Right hindlimb (tissue), 1 donor: ENCODE measurements at regions not wholly inside any gene's neighbourhood (a gene's known extent, or its start where the extent isn't known, plus 50 kb on each side); places are given as distances from the start of the nearest gene placed in this dataset.
"Not testable (repeated sequence)": the region's sequence is repeated elsewhere in the genome, so short reads cannot be mapped to it uniquely, and the experiment has no call there.

Source experiments
- DNase-seq: peaks from one replicate; pipeline ENCODE4 v3.0.0-alpha.2; 2018

DNA sequence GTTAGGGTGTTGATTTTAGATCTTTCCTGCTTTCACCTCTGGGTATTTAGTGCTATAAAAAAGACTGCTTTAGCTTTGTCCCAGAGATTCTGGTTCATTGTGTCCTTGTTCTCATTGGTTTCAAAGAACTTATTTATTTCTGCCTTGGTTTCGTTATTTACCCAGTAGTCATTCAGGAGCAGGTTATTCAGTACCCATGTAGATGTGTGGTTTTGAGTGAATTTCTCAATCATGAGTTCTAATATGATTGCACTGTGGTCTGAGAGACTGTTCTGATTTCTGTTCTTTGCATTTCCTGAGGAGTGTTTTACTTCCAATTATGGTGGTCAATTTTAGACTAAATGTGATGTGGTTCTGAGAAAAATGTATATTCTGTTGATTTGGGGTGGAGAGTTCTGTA is 167.1 kb upstream of the KYNU start:
- DNase-seq, result no peak

DNA sequence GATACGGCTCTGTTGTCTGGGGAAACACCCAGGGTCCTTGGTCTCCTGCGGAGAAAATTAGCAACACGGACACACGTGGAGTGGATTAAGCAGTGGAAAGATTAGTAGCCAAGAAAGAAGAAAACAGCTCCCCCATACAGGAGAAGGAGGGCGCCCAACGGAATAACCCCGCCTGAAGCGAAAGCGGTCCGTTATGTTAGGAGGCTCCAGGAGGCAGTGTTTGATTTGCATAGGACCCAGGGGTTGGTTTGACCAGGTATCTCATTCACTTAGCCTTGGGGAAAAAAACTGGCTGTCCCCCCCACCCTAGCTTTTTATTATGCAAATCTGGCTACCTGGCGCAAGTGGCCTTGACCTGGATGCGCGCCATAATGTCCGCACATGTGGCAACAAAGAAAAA is 170.1 kb upstream of the KYNU start:
- no peak for DNase-seq

DNA sequence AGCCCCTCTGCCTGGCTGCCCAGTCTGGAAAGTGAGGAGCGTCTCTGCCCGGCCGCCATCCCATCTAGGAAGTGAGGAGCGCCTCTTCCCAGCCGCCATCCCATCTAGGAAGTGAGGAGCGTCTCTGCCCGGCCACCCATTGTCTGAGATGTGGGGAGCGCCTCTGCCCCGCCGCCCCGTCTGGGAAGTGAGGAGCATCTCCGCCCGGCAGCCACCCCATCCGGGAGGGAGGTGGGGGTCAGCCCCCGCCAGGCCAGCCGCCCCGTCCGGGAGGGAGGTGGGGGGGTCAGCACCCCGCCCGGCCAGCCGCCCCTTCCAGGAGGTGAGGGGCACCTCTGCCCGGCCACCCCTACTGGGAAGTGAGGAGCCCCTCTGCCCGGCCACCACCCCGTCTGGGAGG is 175.1 kb upstream of the KYNU start:
- DNase-seq, result not testable (repeated sequence)

DNA sequence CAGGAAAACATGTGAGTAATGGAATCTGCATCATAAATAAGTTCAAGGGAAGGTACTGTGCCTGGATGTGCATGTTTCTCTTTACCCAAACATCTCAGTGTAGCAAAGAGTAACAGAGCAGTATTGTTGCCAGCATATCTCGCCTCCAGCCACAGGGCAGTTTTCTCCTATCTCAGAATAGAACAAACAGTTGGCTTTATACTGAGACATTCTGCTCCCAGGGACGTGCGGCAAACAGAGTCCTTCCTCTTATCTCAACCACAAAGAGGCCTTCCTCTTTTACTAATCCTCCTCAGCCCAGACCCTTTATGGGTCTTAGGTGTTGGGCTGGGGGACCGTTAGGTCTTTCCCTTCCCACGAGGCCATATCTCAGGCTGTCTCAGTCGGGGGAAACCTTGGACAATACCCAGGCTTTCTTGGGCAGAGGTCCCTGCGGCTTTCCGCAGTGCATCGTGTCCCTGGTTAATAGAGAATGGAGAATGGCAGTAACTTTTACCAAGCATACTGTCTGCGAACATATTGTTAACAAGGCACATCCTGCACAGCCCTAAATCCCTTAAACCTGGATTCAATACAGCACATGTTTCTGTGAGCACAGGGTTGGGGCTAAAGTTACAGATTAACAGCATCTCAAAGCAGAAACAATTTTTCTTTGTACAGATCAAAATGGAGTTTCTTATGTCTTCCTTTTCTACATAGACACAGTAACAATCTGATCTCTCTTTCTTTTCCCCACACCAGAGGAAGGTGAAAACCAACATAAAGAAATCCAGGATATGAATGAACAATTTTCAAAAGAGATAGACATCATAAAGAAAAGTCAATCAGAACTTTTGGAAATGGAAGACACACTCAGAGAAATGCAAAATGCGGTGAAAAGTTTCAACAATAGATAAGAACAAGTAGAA is 181.9 kb upstream of the KYNU start:
- not testable (repeated sequence) for DNase-seq

DNA sequence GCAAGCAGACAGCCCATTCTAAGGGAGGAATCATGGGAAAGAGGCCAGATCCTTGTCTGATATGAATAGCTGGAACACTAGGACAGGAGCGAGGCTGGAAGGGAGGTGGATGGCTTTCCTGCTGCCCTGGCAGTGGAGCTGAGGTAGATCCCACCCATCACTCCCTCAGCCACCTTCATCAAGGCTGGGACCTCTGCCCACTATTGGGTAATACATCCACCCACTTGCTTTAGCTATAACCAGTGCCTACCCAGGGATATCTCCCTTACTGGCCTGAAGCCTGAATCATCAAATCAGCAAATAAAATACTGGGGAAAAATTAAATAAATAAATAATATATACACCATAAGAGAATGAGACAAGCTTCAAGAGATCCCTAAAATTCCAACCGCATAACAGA is 183.2 kb upstream of the KYNU start:
- no peak for DNase-seq

DNA sequence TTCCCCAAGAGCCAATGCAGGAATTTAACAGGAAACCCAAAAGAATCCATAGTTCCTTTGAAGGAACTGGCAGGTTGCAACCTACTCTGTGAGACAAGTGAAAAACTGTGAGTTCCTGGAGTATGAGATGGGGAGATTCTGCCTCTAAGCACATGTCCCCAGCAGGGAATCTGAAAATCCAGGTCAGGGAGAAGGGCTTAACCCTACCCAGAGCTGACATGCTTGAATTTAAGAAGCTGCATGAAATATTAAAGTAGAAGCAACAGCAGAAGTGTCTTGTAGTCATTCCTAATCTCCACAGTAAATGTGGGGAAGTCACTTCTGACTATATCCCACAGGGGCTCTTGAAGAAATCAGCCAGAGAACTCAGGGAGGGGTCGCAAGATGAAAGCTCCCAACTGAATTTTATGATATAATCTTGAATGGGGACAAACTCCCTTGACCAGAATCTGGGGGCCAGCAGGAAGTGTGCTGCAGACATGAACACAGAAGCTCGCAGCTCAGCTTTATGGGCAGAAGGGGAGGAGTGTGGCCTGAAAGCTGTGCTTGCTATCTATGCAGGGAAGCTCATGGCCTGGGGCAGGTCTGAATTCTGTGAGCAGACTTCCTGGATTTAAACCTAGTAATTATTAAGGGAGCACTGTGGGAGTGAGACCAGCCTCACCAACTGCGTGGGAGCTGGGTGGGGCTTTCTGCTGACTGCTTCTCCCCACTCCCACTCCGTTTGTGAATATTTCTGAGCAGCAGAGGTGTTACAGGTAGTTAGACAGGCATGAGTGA is 184.1 kb upstream of the KYNU start:
- no peak for DNase-seq

DNA sequence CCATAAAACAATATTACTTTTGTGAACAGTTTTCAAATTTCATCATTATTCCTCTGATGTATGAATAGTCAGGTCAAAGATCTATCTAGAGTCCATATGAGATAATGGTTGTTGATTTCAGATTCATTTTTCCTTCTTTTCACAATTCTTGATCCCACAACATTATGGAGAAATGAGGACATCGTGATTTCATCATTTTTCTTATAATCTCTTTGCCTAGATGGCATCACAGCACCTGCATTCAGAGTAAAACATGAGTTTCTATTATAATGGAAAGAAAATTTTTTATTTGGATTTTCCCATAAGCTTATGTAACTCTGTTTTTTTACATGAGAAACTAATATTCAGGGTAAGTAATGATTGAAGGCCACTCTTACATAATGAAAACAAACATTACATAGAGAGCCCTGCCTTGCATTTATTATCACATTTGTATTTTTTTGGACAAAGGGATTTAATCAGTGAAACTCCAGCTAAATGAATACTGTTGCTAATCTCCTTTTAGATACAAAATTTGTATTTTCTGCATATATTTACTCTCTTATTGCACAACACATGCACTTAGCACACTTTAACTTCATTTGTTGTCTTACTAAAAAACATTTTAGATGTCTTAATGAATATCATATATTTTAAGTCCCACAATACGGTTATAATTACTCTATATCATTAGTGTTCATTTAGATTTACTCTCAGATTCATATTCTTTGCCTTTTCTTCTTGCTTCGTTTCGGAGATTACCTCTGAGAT is 188.4 kb upstream of the KYNU start:
- no peak for DNase-seq

DNA sequence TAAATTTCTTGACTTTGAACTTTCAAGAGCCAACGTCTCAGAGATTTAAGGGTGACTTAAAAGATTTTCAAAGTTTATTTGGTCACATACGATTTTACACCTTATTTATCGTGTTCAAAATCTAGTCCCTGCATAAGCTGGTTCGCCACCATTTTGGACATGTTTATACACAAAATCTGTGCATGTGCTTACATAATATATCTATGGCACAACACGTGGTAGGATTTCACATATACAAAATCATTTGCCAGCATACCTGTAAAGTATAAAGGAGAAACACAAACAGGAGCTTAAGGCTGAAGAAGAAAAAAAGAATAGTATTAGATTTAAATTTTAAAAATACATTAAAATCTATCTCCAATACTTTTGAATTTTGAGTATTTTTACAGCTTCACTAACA is 190.0 kb upstream of the KYNU start:
- DNase-seq, result no peak

DNA sequence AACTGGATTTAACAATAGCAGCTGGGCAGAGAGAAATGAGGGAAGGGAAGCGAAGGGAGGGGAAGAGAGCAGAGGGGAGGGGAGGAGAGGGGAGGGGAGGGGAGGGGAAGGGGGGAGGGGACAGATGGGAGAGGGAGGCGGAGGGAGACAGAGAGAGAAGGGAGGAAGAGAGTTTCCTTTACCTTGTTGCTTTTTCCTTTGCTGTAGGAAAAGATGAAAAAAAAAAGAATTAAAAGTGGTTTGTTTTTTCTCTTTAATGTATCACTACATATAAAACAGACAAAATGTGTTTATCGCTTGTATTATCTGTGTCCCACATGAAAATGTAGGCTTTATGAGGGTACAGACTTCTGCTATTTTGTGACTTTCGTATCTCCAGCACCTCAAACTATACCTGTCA is 190.4 kb upstream of the KYNU start:
- DNase-seq, result no peak

DNA sequence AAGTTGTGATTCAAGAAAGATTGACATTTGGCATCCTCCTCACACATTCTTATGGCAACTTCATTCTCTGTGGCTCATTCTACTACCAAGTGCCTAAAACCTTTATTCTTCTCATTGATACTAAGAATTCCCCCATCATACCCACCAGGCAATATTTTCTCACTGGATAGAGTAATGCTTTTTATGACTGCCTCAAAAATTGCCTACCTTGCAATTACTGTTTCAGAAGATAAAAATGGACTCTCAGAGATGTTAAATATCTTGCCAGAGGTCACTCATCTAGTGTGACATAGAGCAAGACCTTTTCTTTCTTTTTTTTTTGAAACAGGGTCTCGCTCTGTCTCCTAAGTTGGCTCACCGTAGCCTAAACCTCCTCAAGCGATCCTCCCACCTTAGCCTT is 192.8 kb upstream of the KYNU start:
- DNase-seq, result no peak

DNA sequence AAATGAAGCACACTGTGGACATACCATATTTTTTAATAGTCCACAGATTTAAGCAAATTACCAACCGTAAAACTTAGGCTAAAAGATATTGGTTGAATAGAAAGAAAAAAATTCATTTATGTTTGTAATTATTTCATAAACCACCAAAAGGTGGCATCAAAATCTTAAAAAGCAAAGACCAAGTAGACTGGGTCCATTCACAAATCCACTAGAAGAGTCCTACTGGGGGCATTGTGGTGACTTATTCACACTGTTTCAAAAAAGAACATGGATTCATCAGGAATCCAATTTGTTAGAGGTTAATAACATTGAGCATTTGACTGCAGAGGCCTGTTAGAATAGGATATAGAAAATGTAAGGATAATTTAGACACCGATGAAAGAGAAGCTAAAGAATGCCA is 194.9 kb upstream of the KYNU start:
- no peak for DNase-seq

DNA sequence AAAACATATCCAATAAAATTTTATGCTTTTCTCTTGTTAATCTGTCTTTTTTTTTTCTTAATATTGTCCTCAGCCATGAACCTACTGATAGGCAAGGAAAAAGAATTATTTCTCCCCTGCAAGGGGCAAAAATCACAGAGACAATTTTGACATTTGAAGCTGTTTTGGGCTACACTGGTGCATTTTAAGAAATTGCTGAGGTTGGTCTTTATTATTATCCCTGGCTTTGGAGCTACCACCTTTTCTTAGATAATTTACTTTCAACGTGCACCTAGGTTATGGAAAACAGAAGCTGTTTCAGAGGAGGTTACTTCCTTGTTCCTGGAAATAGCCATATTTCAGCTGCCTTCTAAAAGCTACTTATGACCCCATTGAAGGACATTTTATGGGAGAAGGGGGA is 195.5 kb upstream of the KYNU start:
- DNase-seq, result no peak

DNA sequence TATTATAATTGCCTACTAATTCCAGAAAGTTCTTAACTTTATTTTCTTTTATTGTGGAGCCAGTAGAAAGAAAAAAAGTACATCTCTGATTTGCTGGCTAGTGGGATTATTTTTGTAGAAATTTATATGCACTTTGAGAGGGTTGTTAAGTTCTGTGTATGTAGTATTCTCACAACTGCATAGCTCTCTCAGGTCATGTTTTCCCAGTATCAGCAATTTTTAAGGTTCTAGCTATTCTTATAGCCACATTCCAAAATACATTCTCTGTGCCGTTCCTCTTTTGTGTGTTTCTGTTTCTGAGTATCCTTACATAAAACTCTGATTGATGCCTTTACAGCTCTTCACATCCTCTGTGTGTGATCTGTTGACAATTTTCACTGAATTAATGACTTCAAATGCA is 199.3 kb upstream of the KYNU start:
- no peak for DNase-seq

DNA sequence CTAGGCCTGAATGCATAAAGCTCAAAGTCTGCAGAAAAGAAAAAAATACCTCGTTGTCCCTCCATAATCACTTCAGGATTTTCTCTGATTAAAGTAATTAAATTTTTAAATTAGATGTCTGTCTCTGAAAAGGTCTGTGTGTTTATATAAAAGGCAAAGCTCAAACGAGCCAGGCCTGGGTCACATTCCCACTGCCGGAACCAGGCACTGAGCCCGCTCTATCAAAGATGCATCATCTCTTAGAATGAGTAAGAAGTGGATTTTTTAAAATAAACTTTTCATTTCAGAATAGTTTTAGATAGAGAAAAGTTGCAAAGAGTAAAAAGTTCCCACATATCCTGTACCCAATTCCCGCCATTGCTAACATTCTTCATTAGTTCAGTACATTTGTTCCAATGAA is 202.1 kb upstream of the KYNU start:
- no peak for DNase-seq

DNA sequence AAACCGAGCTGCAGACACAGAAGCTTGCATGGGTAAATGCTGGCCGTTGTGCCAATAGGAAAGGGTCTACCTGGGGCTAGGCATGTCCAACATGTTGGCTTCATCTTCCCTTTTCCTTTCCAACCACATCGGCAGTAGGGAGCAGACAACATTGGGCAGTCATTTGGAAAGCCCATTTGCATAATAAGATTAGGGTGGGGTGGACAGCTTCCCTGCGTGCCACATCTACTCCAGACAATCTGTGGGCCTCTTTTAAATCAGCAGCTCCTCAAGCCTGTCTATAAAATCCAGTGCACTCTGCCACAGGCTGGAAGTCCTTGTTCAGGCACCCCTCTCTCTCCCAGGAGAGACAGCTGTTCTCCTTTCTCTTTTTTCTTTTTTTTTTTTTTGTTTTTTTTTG is 203.6 kb upstream of the KYNU start:
- DNase-seq, result no peak

DNA sequence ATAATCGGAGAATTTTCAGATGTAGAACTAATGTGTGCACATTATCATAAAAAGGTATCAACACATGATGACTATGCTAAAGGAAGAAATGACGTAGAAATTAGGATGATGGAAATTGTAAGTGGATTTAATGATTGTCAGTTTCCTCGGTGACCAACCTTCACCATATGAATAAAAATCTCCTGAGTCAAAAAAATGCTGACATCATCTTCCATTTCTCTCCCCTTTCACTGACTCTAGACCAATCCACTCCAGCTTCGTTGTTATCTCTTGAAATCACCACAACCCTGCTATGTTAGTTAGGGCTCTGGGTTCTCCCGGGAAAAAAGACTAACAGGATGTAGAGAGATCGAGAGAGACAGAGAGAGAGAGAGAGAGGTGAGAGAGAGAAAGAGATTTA is 204.8 kb upstream of the KYNU start:
- no peak for DNase-seq

DNA sequence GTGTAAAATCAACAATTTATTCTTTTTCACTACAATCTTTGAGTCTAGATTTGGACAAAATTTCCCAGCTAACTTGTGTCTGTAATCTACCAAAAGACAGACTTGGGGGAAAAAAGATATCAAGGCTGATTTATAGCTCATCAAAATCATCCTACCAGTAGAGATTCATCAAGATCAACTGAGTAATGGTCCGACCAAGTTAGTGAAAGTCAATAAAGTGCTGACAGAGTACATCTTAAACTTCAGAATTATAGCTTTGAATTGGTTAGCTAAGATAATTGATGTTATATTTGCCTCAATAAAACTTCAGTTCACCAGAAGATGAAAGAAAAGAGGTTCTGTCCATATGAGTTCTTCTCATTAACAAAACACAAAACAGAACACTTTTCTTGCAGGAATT is 207.1 kb upstream of the KYNU start:
- no peak for DNase-seq

DNA sequence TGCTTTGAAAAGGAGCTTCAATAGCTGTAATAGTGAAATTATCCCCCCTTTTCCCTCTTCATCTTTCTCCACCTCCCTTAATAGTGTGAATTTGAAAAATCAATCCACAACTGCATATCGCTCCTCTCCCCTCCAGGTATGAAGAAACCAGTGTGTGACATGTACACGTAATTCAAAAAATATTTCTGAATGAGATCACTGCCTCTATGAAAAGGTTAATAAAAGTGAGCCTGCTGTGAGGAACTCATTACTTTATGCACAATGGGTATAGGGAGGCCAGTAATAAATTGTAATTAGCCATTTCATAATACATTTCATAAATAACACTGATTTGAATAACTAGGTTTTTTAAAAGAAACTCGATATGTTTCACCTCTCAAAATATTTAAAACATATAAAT is 209.0 kb upstream of the KYNU start:
- DNase-seq, result no peak

DNA sequence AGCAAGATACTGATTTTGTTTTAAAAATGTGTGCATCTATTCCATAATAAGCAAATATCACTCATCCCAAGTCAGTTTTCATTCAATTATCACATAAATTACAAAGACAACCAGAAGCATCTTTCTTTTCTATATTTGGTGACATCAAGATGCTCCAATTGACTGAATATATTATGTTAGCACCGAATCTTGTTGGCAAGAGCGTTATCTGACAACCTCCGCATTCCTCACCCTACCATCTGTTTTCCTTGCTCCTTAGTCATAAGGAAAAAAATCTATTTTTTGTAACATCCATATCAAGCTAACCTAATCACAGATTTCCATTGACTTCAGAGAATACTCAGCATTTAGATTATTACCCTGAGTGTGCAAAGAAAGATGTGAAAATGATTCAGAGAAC is 212.2 kb upstream of the KYNU start:
- no peak for DNase-seq

DNA sequence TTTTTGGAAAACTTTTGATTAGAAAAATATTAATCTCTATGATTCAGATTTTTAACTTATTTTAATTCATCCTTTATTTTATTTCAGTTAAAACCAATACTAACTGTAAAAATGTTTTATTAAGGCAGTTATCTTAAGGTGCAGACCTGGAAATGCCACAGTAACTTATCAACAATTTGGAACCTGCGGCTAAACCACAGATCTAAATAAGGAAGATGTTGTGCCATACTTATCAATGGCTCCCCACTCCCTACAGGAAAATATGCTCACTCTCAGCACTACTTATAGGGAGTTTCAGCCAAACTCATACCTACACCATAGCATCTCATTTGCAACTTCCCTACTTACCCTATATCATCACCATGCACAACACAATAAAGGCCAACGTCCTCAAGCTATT is 226.9 kb upstream of the KYNU start:
- DNase-seq, result no peak

DNA sequence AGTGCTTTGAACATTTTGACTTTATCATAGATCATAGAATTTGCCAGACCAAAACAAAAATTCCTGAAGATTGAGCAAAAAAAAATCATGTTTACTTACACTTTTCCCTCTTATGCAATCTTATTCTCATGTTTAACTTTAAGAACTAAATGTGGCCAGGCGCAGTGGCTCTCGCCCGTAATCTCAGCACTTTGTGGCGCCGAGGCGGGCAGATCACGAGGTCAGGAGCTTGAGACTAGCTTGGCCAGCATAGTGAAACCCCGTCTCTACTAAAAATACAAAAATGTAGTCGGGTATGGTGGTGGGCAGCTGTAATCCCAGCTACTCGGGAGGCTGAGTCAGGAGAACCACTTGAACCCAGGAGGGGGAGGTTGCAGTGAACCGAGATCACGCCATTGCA is 227.9 kb upstream of the KYNU start:
- DNase-seq, result no peak

DNA sequence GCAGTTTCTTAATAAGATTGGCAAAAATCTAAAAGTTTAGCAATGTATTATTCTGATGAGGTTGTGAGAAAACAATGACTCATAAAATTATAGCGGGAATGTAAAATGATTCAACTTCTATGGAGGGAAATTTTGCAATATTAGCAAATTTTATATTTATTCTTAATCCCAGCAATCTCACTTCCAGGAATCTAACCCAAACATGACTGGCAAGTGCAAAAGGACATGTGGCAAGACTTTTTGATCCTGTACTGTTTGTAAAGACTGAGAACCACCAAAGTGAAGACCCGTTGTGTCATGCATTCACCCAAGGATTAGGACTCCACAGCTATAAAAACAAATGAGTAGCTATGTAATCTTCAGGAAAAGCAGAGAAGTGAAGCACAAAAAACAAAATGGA is 234.8 kb upstream of the KYNU start:
- no peak for DNase-seq

DNA sequence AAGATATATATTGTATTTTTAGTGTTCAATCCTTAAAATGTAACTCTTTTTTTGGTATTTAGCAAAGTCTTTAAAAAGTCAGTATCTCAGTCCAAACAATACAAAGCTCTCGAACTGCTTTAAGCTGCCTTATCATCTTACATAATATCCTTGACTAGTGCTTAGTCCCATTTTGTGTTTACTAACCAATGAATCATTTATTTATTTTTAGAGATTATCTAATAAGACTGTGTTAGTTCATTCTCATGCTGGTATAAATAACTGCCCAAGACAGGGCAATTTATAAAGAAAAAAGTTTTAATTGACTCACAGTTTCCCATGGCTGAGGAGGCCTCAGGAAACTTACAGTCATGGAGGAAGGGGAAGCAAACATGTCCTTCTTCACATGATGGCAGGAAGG is 248.3 kb upstream of the KYNU start:
- no peak for DNase-seq

DNA sequence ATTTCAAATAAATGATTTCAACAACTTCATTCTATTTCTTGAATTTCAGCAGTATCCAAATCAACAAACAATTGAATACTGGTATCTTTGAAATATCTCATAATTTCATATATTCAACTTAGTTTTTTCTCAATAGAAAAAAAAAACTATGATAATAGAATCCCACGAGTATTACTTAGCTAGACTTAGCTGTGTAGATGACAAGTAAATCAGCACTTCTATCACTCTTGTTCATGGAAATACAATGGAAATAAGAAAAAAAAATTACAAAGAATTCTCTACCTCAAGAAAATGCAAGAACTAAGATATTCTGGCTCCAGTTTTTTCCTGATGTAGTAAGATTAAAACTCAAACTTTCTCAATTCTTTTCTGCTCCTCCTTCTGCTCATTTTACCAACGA is 256.2 kb upstream of the KYNU start:
- no peak for DNase-seq
